HepG2 (cell line): ENCODE measurements at regions not wholly inside any gene's neighbourhood (a gene's known extent, or its start where the extent isn't known, plus 50 kb on each side); places are given as distances from the start of the nearest gene placed in this dataset.

Experiments
- EZH2 ChIP-seq: conservative IDR thresholded peaks from 2 replicates; pipeline ENCODE4 v1.6.1; 2012; ENCODE audit warnings: mild to moderate bottlenecking, low read depth, low read length, moderate library complexity
- FOXK2 ChIP-seq: fragments of 450-650 bp; IDR thresholded peaks from 2 replicates; pipeline ENCODE4 v1.6.1; 2016
- FOXM1 ChIP-seq: sonication (generic); formaldehyde crosslinking; IDR thresholded peaks from 2 replicates; pipeline ENCODE4 v1.5.0; 2020; ENCODE audit warnings: missing genetic modification reagents
- MTA1 ChIP-seq: sonication (generic); formaldehyde crosslinking; IDR thresholded peaks from 2 replicates; pipeline ENCODE4 v1.4.0; 2020; ENCODE audit warnings: missing genetic modification reagents, mild to moderate bottlenecking, borderline replicate concordance
- SIX4 ChIP-seq: sonication (generic); formaldehyde crosslinking; IDR thresholded peaks from 2 replicates; pipeline ENCODE4 v1.4.0; 2020; ENCODE audit warnings: missing genetic modification reagents
- STAT6 ChIP-seq: sonication (generic); formaldehyde crosslinking; IDR thresholded peaks from 2 replicates; pipeline ENCODE4 v1.4.0; 2020; ENCODE audit warnings: missing genetic modification reagents, mild to moderate bottlenecking, borderline replicate concordance
- ZNF737 ChIP-seq: sonication (generic); formaldehyde crosslinking; IDR thresholded peaks from 2 replicates; pipeline ENCODE4 v1.5.0; 2020; ENCODE audit warnings: missing genetic modification reagents, mild to moderate bottlenecking, borderline replicate concordance
- ZNF788 ChIP-seq: sonication (generic); formaldehyde crosslinking; IDR thresholded peaks from 2 replicates; pipeline ENCODE4 v1.5.0; 2020; ENCODE audit warnings: mild to moderate bottlenecking, missing genetic modification reagents, borderline replicate concordance
- TF ChIP-seq, protein P1 (sequence below): sonication (generic); formaldehyde crosslinking; IDR thresholded peaks from 2 replicates; pipeline ENCODE4 v1.8.0; 2022; ENCODE audit warnings: mild to moderate bottlenecking, missing genetic modification reagents, moderate library complexity
- TF ChIP-seq, protein P2 (sequence below): sonication (generic); formaldehyde crosslinking; IDR thresholded peaks from 2 replicates; pipeline ENCODE4 v1.5.0; 2020; ENCODE audit warnings: mild to moderate bottlenecking, missing genetic modification reagents, moderate library complexity
- TF ChIP-seq, protein P3 (sequence below): sonication (generic); formaldehyde crosslinking; IDR thresholded peaks from 2 replicates; pipeline ENCODE4 v1.4.0; 2020; ENCODE audit warnings: missing genetic modification reagents, borderline replicate concordance

- TF ChIP-seq FOXK2 = no peak
- TF ChIP-seq, protein P1, sequence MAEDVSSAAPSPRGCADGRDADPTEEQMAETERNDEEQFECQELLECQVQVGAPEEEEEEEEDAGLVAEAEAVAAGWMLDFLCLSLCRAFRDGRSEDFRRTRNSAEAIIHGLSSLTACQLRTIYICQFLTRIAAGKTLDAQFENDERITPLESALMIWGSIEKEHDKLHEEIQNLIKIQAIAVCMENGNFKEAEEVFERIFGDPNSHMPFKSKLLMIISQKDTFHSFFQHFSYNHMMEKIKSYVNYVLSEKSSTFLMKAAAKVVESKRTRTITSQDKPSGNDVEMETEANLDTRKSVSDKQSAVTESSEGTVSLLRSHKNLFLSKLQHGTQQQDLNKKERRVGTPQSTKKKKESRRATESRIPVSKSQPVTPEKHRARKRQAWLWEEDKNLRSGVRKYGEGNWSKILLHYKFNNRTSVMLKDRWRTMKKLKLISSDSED (CRISPR knock-in tag) = no peak
- no peak for TF ChIP-seq MTA1 (CRISPR knock-in tag)
- TF ChIP-seq, protein P2, sequence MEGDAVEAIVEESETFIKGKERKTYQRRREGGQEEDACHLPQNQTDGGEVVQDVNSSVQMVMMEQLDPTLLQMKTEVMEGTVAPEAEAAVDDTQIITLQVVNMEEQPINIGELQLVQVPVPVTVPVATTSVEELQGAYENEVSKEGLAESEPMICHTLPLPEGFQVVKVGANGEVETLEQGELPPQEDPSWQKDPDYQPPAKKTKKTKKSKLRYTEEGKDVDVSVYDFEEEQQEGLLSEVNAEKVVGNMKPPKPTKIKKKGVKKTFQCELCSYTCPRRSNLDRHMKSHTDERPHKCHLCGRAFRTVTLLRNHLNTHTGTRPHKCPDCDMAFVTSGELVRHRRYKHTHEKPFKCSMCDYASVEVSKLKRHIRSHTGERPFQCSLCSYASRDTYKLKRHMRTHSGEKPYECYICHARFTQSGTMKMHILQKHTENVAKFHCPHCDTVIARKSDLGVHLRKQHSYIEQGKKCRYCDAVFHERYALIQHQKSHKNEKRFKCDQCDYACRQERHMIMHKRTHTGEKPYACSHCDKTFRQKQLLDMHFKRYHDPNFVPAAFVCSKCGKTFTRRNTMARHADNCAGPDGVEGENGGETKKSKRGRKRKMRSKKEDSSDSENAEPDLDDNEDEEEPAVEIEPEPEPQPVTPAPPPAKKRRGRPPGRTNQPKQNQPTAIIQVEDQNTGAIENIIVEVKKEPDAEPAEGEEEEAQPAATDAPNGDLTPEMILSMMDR (CRISPR knock-in tag) = no peak
- TF ChIP-seq FOXM1 (CRISPR knock-in tag) = no peak
- no peak for TF ChIP-seq ZNF788 (CRISPR knock-in tag)
- no peak for TF ChIP-seq ZNF737
- TF ChIP-seq EZH2 = no peak
- TF ChIP-seq STAT6 (CRISPR knock-in tag) = no peak
- TF ChIP-seq SIX4 (CRISPR knock-in tag) = no peak
- TF ChIP-seq, protein P3, sequence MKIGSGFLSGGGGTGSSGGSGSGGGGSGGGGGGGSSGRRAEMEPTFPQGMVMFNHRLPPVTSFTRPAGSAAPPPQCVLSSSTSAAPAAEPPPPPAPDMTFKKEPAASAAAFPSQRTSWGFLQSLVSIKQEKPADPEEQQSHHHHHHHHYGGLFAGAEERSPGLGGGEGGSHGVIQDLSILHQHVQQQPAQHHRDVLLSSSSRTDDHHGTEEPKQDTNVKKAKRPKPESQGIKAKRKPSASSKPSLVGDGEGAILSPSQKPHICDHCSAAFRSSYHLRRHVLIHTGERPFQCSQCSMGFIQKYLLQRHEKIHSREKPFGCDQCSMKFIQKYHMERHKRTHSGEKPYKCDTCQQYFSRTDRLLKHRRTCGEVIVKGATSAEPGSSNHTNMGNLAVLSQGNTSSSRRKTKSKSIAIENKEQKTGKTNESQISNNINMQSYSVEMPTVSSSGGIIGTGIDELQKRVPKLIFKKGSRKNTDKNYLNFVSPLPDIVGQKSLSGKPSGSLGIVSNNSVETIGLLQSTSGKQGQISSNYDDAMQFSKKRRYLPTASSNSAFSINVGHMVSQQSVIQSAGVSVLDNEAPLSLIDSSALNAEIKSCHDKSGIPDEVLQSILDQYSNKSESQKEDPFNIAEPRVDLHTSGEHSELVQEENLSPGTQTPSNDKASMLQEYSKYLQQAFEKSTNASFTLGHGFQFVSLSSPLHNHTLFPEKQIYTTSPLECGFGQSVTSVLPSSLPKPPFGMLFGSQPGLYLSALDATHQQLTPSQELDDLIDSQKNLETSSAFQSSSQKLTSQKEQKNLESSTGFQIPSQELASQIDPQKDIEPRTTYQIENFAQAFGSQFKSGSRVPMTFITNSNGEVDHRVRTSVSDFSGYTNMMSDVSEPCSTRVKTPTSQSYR = no peak
These were observed 1108.3 kb upstream of the MAP3K7 start for GRCh38 chr6:91695221-91695620.
